ENCODE measurements at regions not wholly inside any gene's neighbourhood (a gene's known extent, or its start where the extent isn't known, plus 50 kb on each side); places are given as distances from the start of the nearest gene placed in this dataset.
A peak's percentile ranks its signal among the peaks of the same experiment; 100 is the strongest.

DNA sequence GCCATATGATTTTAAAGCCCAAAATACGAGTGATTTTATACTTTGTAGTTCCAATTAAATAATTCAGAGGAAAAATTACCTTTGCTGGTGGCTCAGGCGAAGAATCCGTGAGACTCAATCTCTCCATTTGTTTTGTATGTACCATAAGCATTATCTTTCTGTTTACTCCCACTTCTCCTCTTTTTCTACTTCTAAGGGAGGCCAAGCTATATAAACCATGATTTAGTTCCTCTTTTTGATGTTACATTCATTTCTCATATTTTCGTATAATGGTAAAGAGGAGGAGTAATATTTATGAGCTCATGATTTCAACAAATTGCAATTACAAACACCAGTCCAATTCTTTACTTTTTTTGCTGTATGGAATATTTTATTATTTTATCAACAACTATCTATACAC, 50.6 kb upstream of the TES start:
- peaks cover 43% of the 10 kb centered on the region for H3K4me1 Mint-ChIP-seq
- peaks cover 5% of the 10 kb centered on the region for H3K36me3 Mint-ChIP-seq
- H3K4me3 Mint-ChIP-seq = peak overlapping the region; percentile 79
- no peaks in the 10 kb centered on the region for H3K9me3 Mint-ChIP-seq
- peak; percentile 78 for ATAC-seq (ENCODE audit: low read depth)
- no peaks in the 10 kb centered on the region for H3K27me3 Mint-ChIP-seq
- DNase-seq (ENCODE audit: low spot score in 2 of 2) = no peak
- H3K27ac Mint-ChIP-seq = peak overlapping the region; percentile 81
